Spleen (tissue), 11 donors: ENCODE measurements at regions not wholly inside any gene's neighbourhood (a gene's known extent, or its start where the extent isn't known, plus 50 kb on each side); places are given as distances from the start of the nearest gene placed in this dataset.

Experiments used
- DNase-seq: peaks from one replicate; pipeline ENCODE4 v3.0.0-alpha.2; 2020
- H3K27ac ChIP-seq, 8 donors: fragments of 200-600 bp; sonication (generic) in 7 of 8; 1 replicate in 4 of 8; 2 replicates in 4 of 8; pipeline versions ENCODE4 v1.5.0 to v1.8.0; 2016 to 2021; ENCODE audit warnings: inconsistent platforms in 4 of 8, mild to moderate bottlenecking in 4 of 8, moderate library complexity in 1 of 8
- H3K27me3 ChIP-seq, 7 donors: fragments of 200-600 bp; sonication (generic) in 6 of 7; replicated peaks in 1 of 7; 1 replicate in 4 of 7; 2 replicates in 3 of 7; pipeline versions ENCODE4 v1.5.0 to v1.8.0; 2016 to 2021; ENCODE audit warnings: inconsistent platforms in 3 of 7, mild to moderate bottlenecking in 1 of 7
- H3K36me3 ChIP-seq, 6 donors: fragments of 200-600 bp; sonication (generic) in 5 of 6; 1 replicate in 4 of 6; 2 replicates in 2 of 6; pipeline versions ENCODE4 v1.5.0 to v1.8.0; 2016 to 2021; ENCODE audit warnings: inconsistent platforms in 2 of 6
- H3K4me1 ChIP-seq, 6 donors: fragments of 200-600 bp; sonication (generic) in 5 of 6; 1 replicate in 3 of 6; 2 replicates in 3 of 6; pipeline versions ENCODE4 v1.5.0 to v1.8.0; 2016 to 2021; ENCODE audit warnings: inconsistent platforms in 3 of 6
- H3K4me3 ChIP-seq, 8 donors: fragments of 200-600 bp; sonication (generic) in 7 of 8; 1 replicate in 4 of 8; 2 replicates in 4 of 8; pipeline versions ENCODE4 v1.5.0 to v1.8.0; 2016 to 2021; ENCODE audit warnings: inconsistent platforms in 4 of 8, mild to moderate bottlenecking in 4 of 8, moderate library complexity in 2 of 8
- H3K9me3 ChIP-seq, 8 donors: fragments of 200-600 bp; sonication (generic) in 7 of 8; 1 replicate in 4 of 8; 2 replicates in 4 of 8; pipeline versions ENCODE4 v1.5.0 to v1.8.0; 2016 to 2021; ENCODE audit warnings: inconsistent platforms in 4 of 8
- CTCF ChIP-seq, 11 experiments: fragments of 200-600 bp in 7 of 11; fragments of 450-650 bp in 4 of 11; sonication (generic) in 4 of 11; IDR thresholded peaks in 8 of 11; conservative IDR thresholded peaks in 3 of 11; 1 replicate in 7 of 11; 2 replicates in 4 of 11; pipeline versions ENCODE4 v1.4.0 to v1.8.0; 2016 to 2021; ENCODE audit warnings: antibody characterized with exemption in 11 of 11, inconsistent platforms in 4 of 11, mild to moderate bottlenecking in 1 of 11
- POLR2A ChIP-seq, 3 donors: fragments of 450-650 bp; IDR thresholded peaks; one replicate each; pipeline ENCODE4 v1.5.1; 2017; ENCODE audit warnings: antibody characterized with exemption in 3 of 3, mild to moderate bottlenecking in 1 of 3
- POLR2AphosphoS5 ChIP-seq, 3 donors: sonication (generic); formaldehyde crosslinking; IDR thresholded peaks; one replicate each; pipeline ENCODE4 v1.5.1; 2017; ENCODE audit warnings: antibody characterized with exemption in 3 of 3
- WGBS, 5 donors: extraction: QIAGEN DNeasy Blood & Tissue Kit in 3 of 5; methylation state at CpG; one replicate each; pipeline versions ENCODE4 v1.1.5 to v1.1.7; 2013 to 2018; 5-methylcytosine and 5-hydroxymethylcytosine counted together
- intact Hi-C: fragments of 100-400 bp; cut with DNase I; formaldehyde crosslinking; loops from one replicate; pipeline ENCODE4 v1.15.0; 2023; ENCODE audit warnings: low total_unique reads
- donor health status: healthy with polysubstance abuse.
- donor health status: DM: no; HTN: no; CAD: no; lungs with moderate emphysema.
- donor health status: DM: no; HTN: no; CAD: no.
- donor health status: Bipolar disorder and iron deficiency.
- donor health status: healthy.
- donor health status: DM: no; HTN: no; CAD: no.
- donor health status: DM: yes; HTN: yes; CAD: no.

- intact Hi-C loops, result loop anchor here (5.0 kb wide), 1 partner anchor 452 kb away; no protein-coding TSS in a partner anchor
- Histone ChIP-seq H3K36me3 (peaks cover 0 to 3% (median under 1%) of the 10 kb centered on the region in 6 donors), H3K9me3 (no peaks in the 10 kb centered on the region), H3K4me3 (no peak overlapping the region), H3K27ac (no peak overlapping the region), H3K4me1 (peaks cover 0 to 6% (median 0%) of the 10 kb centered on the region in 6 donors), H3K27me3 (peaks cover 0 to 4% (median 0%) of the 10 kb centered on the region in 7 donors)
- no peak for DNase-seq
- TF ChIP-seq CTCF (IDR thresholded peaks at IDR 0.05 in 8 of 11, conservative IDR thresholded peaks at IDR 0.05 in 3 of 11) (no peak), POLR2A (IDR thresholded peaks at IDR 0.05) (no peak), POLR2AphosphoS5 (IDR thresholded peaks at IDR 0.05) (no peak)
- WGBS, 5 donors, result 40 to 46% (median 44%) methylated on average over 5 of the region's 5 CpGs
Observed at GRCh38 chr3:124469555-124469954, 260.7 kb upstream of the UMPS start.

GRCh38 chr3:124478830-124479229, 251.4 kb upstream of the UMPS start:
- Histone ChIP-seq H3K27ac (no peak overlapping the region), H3K36me3 (peaks cover 0 to 77% (median 2%) of the 10 kb centered on the region in 6 donors), H3K9me3 (no peaks in the 10 kb centered on the region), H3K4me1 (no peaks in the 10 kb centered on the region), H3K27me3 (peaks cover 0 to 8% (median 0%) of the 10 kb centered on the region in 7 donors), H3K4me3 (no peak overlapping the region)
- no peak for DNase-seq
- no peak for TF ChIP-seq CTCF (IDR thresholded peaks at IDR 0.05 in 8 of 11, conservative IDR thresholded peaks at IDR 0.05 in 3 of 11)
- TF ChIP-seq POLR2A (IDR thresholded peaks at IDR 0.05), result no peak
- TF ChIP-seq POLR2AphosphoS5 (IDR thresholded peaks at IDR 0.05), result no peak
- intact Hi-C loops, result no loop called here
- 92 to 97% (median 95%) methylated on average over 2 of the region's 2 CpGs for WGBS, 5 donors

- peaks cover 0 to 88% (median 3%) of the 10 kb centered on the region in 6 donors for H3K36me3 ChIP-seq
- no peak for DNase-seq
Observed at GRCh38 chr3:124483915-124484470, 246.3 kb upstream of the UMPS start.

More at GRCh38 chr3:124483915-124484470, 246.3 kb upstream of the UMPS start:
- TF ChIP-seq POLR2AphosphoS5 (IDR thresholded peaks at IDR 0.05) (no peak), POLR2A (IDR thresholded peaks at IDR 0.05) (no peak), CTCF (IDR thresholded peaks at IDR 0.05 in 8 of 11, conservative IDR thresholded peaks at IDR 0.05 in 3 of 11) (no peak)
- no peak overlapping the region for H3K4me3 ChIP-seq
- H3K9me3 ChIP-seq, result no peaks in the 10 kb centered on the region
- intact Hi-C loops, result no loop called here
- 67 to 88% (median 82%) methylated on average over 2 of the region's 2 CpGs for WGBS, 5 donors
- peaks cover 0 to 12% (median 0%) of the 10 kb centered on the region in 7 donors for H3K27me3 ChIP-seq
- no peaks in the 10 kb centered on the region for H3K4me1 ChIP-seq
- H3K27ac ChIP-seq, result no peak overlapping the region
